ENCODE measurements at regions not wholly inside any gene's neighbourhood (a gene's known extent, or its start where the extent isn't known, plus 50 kb on each side); places are given as distances from the start of the nearest gene placed in this dataset.

DNA sequence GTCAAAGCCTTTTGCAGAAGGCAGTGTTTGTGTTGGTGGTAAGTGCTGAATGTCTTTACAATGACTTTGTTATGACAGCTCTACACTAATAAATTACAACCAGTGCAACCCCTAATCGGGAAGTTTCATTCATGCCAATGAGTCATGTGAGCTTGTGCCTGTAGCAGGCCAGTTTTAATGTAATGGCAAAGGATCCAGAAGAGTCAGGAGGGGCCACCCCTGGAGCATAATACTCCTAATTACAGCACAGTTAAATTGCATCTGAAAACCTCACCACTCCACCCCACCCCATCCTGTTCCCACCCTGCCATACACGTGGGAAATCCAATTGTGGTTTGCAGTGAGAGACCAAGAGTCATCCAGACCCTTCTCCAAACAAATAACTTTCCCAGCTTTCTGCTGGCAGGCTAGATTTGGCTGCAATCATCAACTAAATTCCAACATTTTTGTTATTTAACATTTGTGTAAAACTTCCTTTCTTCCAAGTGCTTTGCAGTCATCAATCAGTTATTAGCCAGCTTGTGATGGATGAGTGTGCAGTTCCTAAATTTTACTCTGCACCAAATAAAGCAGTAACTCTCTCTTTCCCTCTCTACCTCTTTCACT, 277.3 kb upstream of the FAT3 start:
- Histone ChIP-seq H3K9me3 (ENCODE audit: control insufficient read depth in 1 of 2, low read length in 2 of 2) (no peaks in the 10 kb centered on the region), H3K27me3 (ENCODE audit: control insufficient read depth in 1 of 2, insufficient read depth in 2 of 2, low read length in 2 of 2) (no peaks in the 10 kb centered on the region), H3K27ac (ENCODE audit: low read depth, low read length) (no peak overlapping the region), H3K4me3 (ENCODE audit: low read depth in 1 of 2, low read length in 2 of 2) (no peak overlapping the region), H3K9ac (ENCODE audit: low read depth in 1 of 2, low read length in 2 of 2) (no peak overlapping the region), H3K36me3 (ENCODE audit: control insufficient read depth in 1 of 2, insufficient read depth in 2 of 2, low read length in 2 of 2) (no peaks in the 10 kb centered on the region), H3K4me1 (ENCODE audit: control insufficient read depth in 1 of 2, insufficient read depth in 2 of 2, low read length in 2 of 2) (peaks cover 0 to 15% of the 10 kb centered on the region in 2 donors)

- Histone ChIP-seq H3K27me3 (ENCODE audit: control insufficient read depth in 1 of 2, insufficient read depth in 2 of 2, low read length in 2 of 2) (no peaks in the 10 kb centered on the region), H3K36me3 (ENCODE audit: control insufficient read depth in 1 of 2, insufficient read depth in 2 of 2, low read length in 2 of 2) (no peaks in the 10 kb centered on the region), H3K9ac (ENCODE audit: low read depth in 1 of 2, low read length in 2 of 2) (no peak overlapping the region), H3K9me3 (ENCODE audit: control insufficient read depth in 1 of 2, low read length in 2 of 2) (no peaks in the 10 kb centered on the region), H3K4me3 (ENCODE audit: low read depth in 1 of 2, low read length in 2 of 2) (no peak overlapping the region), H3K4me1 (ENCODE audit: control insufficient read depth in 1 of 2, insufficient read depth in 2 of 2, low read length in 2 of 2) (peaks cover 0 to 15% of the 10 kb centered on the region in 2 donors), H3K27ac (ENCODE audit: low read depth, low read length) (no peak overlapping the region)
Measured at GRCh38 chr11:91946397-91946951, 278.1 kb upstream of the FAT3 start.

GRCh38 chr11:91935120-91935519, 289.5 kb upstream of the FAT3 start:
- H3K27ac ChIP-seq (ENCODE audit: low read depth, low read length): no peak overlapping the region
- H3K9me3 ChIP-seq (ENCODE audit: control insufficient read depth in 1 of 2, low read length in 2 of 2): no peaks in the 10 kb centered on the region
- H3K4me3 ChIP-seq (ENCODE audit: low read depth in 1 of 2, low read length in 2 of 2): no peak overlapping the region
- H3K36me3 ChIP-seq (ENCODE audit: control insufficient read depth in 1 of 2, insufficient read depth in 2 of 2, low read length in 2 of 2): no peaks in the 10 kb centered on the region
- H3K27me3 ChIP-seq (ENCODE audit: control insufficient read depth in 1 of 2, insufficient read depth in 2 of 2, low read length in 2 of 2): no peaks in the 10 kb centered on the region
- H3K9ac ChIP-seq (ENCODE audit: low read depth in 1 of 2, low read length in 2 of 2): no peak overlapping the region
- no peaks in the 10 kb centered on the region for H3K4me1 ChIP-seq (ENCODE audit: control insufficient read depth in 1 of 2, insufficient read depth in 2 of 2, low read length in 2 of 2)

DNA sequence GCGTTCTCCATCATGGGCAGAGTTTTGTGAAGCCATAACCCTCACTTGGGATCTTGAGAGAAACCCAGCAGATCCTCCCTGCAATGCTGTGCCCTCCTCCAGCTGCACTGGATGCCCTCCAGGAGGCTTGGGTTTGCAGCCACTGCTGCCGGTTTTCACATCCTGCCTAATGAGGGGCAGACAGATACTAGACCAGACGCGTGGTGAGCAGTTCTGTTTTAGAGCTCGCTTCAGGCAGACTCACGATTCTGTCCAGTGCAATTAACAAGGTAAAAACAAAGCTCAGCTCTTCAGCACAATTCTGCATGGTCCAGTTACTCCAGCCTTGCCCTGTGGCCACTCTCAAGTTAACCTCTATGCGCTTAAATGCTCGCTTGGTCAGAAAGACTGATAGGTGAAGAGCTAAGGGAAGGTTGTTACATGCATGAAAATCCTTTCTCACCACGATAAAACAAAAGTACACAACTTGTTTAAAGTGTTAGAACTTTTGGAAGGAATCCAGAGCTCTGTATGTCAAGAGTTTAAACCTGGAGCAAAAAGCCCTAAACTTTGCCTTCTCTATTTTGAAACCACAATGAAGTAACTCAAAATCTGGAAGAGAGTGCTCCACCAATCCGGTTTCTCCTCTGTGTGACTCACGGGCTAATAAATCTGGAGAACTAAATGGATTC, 292.3 kb upstream of the FAT3 start:
- no peaks in the 10 kb centered on the region for H3K36me3 ChIP-seq (ENCODE audit: control insufficient read depth in 1 of 2, insufficient read depth in 2 of 2, low read length in 2 of 2)
- no peak overlapping the region for H3K27ac ChIP-seq (ENCODE audit: low read depth, low read length)
- H3K27me3 ChIP-seq (ENCODE audit: control insufficient read depth in 1 of 2, insufficient read depth in 2 of 2, low read length in 2 of 2): no peaks in the 10 kb centered on the region
- H3K4me3 ChIP-seq (ENCODE audit: low read depth in 1 of 2, low read length in 2 of 2): no peak overlapping the region
- H3K9ac ChIP-seq (ENCODE audit: low read depth in 1 of 2, low read length in 2 of 2): no peak overlapping the region
- H3K4me1 ChIP-seq (ENCODE audit: control insufficient read depth in 1 of 2, insufficient read depth in 2 of 2, low read length in 2 of 2): no peaks in the 10 kb centered on the region
- H3K9me3 ChIP-seq (ENCODE audit: control insufficient read depth in 1 of 2, low read length in 2 of 2): no peaks in the 10 kb centered on the region

DNA sequence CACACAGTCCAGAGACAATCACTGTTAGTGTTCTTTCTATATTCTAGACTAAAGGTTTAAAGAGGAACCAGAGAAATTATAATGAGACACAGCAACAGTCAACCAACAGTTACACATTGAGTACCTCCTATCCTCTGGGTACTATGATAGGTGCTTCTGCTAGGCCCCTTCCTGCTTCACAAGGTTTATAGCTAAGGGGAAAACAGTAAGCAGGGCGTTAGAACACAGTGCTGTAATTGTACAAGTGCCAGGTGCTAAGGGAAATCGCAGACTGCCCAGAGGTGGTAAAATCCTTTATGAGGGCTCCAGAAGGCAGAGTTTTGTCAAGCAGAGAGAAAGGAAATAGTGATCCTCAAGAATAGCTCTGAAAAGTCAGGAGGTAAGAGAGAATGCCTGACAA, 297.2 kb upstream of the FAT3 start:
- Histone ChIP-seq H3K9ac (ENCODE audit: low read depth in 1 of 2, low read length in 2 of 2) (no peak overlapping the region), H3K36me3 (ENCODE audit: control insufficient read depth in 1 of 2, insufficient read depth in 2 of 2, low read length in 2 of 2) (no peaks in the 10 kb centered on the region), H3K27me3 (ENCODE audit: control insufficient read depth in 1 of 2, insufficient read depth in 2 of 2, low read length in 2 of 2) (no peaks in the 10 kb centered on the region), H3K27ac (ENCODE audit: low read depth, low read length) (no peak overlapping the region), H3K9me3 (ENCODE audit: control insufficient read depth in 1 of 2, low read length in 2 of 2) (no peaks in the 10 kb centered on the region), H3K4me3 (ENCODE audit: low read depth in 1 of 2, low read length in 2 of 2) (no peak overlapping the region), H3K4me1 (ENCODE audit: control insufficient read depth in 1 of 2, insufficient read depth in 2 of 2, low read length in 2 of 2) (no peaks in the 10 kb centered on the region)

DNA sequence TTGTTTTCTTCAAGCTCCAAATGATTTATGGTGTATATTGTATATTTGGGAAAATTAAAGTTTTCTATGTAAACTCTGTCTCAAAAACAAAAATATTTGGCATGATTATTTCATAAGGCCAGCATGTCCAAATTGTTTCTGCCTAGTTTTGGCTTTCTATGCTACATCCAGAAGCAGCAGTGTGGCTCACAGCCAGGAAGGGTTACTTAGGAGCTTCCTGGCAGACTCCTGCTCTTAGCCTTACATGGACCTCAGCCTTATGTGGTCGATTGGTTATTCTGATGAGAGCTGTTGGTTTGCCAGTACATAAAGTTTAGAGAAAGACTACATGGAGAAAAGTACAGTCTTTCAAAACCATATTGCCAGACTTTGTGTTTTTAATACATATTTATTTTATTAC, 297.7 kb upstream of the FAT3 start:
- H3K9me3 ChIP-seq (ENCODE audit: control insufficient read depth in 1 of 2, low read length in 2 of 2): no peaks in the 10 kb centered on the region
- H3K4me1 ChIP-seq (ENCODE audit: control insufficient read depth in 1 of 2, insufficient read depth in 2 of 2, low read length in 2 of 2): no peaks in the 10 kb centered on the region
- no peak overlapping the region for H3K9ac ChIP-seq (ENCODE audit: low read depth in 1 of 2, low read length in 2 of 2)
- H3K4me3 ChIP-seq (ENCODE audit: low read depth in 1 of 2, low read length in 2 of 2): no peak overlapping the region
- no peaks in the 10 kb centered on the region for H3K27me3 ChIP-seq (ENCODE audit: control insufficient read depth in 1 of 2, insufficient read depth in 2 of 2, low read length in 2 of 2)
- no peak overlapping the region for H3K27ac ChIP-seq (ENCODE audit: low read depth, low read length)
- H3K36me3 ChIP-seq (ENCODE audit: control insufficient read depth in 1 of 2, insufficient read depth in 2 of 2, low read length in 2 of 2): no peaks in the 10 kb centered on the region

GRCh38 chr11:91922846-91923245, 301.8 kb upstream of the FAT3 start:
- H3K36me3 ChIP-seq (ENCODE audit: control insufficient read depth in 1 of 2, insufficient read depth in 2 of 2, low read length in 2 of 2): no peaks in the 10 kb centered on the region
- H3K27ac ChIP-seq (ENCODE audit: low read depth, low read length): no peak overlapping the region
- H3K27me3 ChIP-seq (ENCODE audit: control insufficient read depth in 1 of 2, insufficient read depth in 2 of 2, low read length in 2 of 2): no peaks in the 10 kb centered on the region

DNA sequence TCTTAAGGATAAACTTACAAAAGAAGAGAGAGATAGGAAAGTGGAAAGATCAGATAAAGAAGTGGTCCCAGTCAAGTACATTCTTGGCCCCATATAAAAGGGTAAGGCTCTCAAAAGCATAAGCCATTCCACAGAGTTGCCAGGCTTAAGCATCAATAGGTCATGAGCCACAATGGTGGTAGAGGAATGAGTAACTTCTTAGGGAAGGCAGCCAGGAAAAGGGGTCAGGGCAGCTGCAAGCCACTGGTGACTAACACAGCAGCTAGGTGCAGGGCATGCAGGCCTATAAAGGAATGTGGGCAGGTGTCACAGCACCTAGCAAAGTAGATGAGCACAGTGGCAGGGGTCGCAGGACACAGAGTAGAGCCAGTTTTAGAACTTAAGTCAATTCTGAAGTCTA, 302.6 kb upstream of the FAT3 start:
- Histone ChIP-seq H3K9me3 (ENCODE audit: control insufficient read depth in 1 of 2, low read length in 2 of 2) (no peaks in the 10 kb centered on the region), H3K4me1 (ENCODE audit: control insufficient read depth in 1 of 2, insufficient read depth in 2 of 2, low read length in 2 of 2) (no peaks in the 10 kb centered on the region), H3K9ac (ENCODE audit: low read depth in 1 of 2, low read length in 2 of 2) (no peak overlapping the region), H3K27me3 (ENCODE audit: control insufficient read depth in 1 of 2, insufficient read depth in 2 of 2, low read length in 2 of 2) (no peaks in the 10 kb centered on the region), H3K27ac (ENCODE audit: low read depth, low read length) (no peak overlapping the region), H3K4me3 (ENCODE audit: low read depth in 1 of 2, low read length in 2 of 2) (no peak overlapping the region), H3K36me3 (ENCODE audit: control insufficient read depth in 1 of 2, insufficient read depth in 2 of 2, low read length in 2 of 2) (no peaks in the 10 kb centered on the region)

More at GRCh38 chr11:91922846-91923245, 301.8 kb upstream of the FAT3 start:
- Histone ChIP-seq H3K4me1 (ENCODE audit: control insufficient read depth in 1 of 2, insufficient read depth in 2 of 2, low read length in 2 of 2) (no peaks in the 10 kb centered on the region), H3K9me3 (ENCODE audit: control insufficient read depth in 1 of 2, low read length in 2 of 2) (no peaks in the 10 kb centered on the region), H3K4me3 (ENCODE audit: low read depth in 1 of 2, low read length in 2 of 2) (no peak overlapping the region), H3K9ac (ENCODE audit: low read depth in 1 of 2, low read length in 2 of 2) (no peak overlapping the region)

- Histone ChIP-seq H3K27ac (ENCODE audit: low read depth, low read length) (no peak overlapping the region), H3K36me3 (ENCODE audit: control insufficient read depth in 1 of 2, insufficient read depth in 2 of 2, low read length in 2 of 2) (no peaks in the 10 kb centered on the region), H3K4me1 (ENCODE audit: control insufficient read depth in 1 of 2, insufficient read depth in 2 of 2, low read length in 2 of 2) (no peaks in the 10 kb centered on the region), H3K9ac (ENCODE audit: low read depth in 1 of 2, low read length in 2 of 2) (no peak overlapping the region), H3K4me3 (ENCODE audit: low read depth in 1 of 2, low read length in 2 of 2) (no peak overlapping the region), H3K27me3 (ENCODE audit: control insufficient read depth in 1 of 2, insufficient read depth in 2 of 2, low read length in 2 of 2) (no peaks in the 10 kb centered on the region), H3K9me3 (ENCODE audit: control insufficient read depth in 1 of 2, low read length in 2 of 2) (no peaks in the 10 kb centered on the region)
Measured at GRCh38 chr11:91913407-91913806, 311.2 kb upstream of the FAT3 start.

- Histone ChIP-seq H3K9me3 (ENCODE audit: control insufficient read depth in 1 of 2, low read length in 2 of 2) (no peaks in the 10 kb centered on the region), H3K4me3 (ENCODE audit: low read depth in 1 of 2, low read length in 2 of 2) (no peak overlapping the region), H3K9ac (ENCODE audit: low read depth in 1 of 2, low read length in 2 of 2) (no peak overlapping the region), H3K27me3 (ENCODE audit: control insufficient read depth in 1 of 2, insufficient read depth in 2 of 2, low read length in 2 of 2) (no peaks in the 10 kb centered on the region), H3K27ac (ENCODE audit: low read depth, low read length) (no peak overlapping the region), H3K4me1 (ENCODE audit: control insufficient read depth in 1 of 2, insufficient read depth in 2 of 2, low read length in 2 of 2) (no peaks in the 10 kb centered on the region), H3K36me3 (ENCODE audit: control insufficient read depth in 1 of 2, insufficient read depth in 2 of 2, low read length in 2 of 2) (no peaks in the 10 kb centered on the region)
Measured at GRCh38 chr11:91912322-91912721, 312.3 kb upstream of the FAT3 start.

Data from duodenal mucosa (tissue), 2 donors.